Lower leg skin (tissue), 4 donors: ENCODE measurements at regions not wholly inside any gene's neighbourhood (a gene's known extent, or its start where the extent isn't known, plus 50 kb on each side); places are given as distances from the start of the nearest gene placed in this dataset.

Source experiments
- DNase-seq, 2 donors: peaks; one replicate each; pipeline ENCODE4 v3.0.0-alpha.2; 2019; ENCODE audit warnings: low spot score in 2 of 2
- H3K4me3 ChIP-seq: fragments of 200-600 bp; sonication (generic); 2 replicates; pipeline ENCODE4 v1.5.1; 2017; ENCODE audit warnings: mild to moderate bottlenecking, low read depth; ENCODE audit not compliant: poor library complexity, severe bottlenecking
- POLR2A ChIP-seq, 2 donors: fragments of 450-650 bp; IDR thresholded peaks; one replicate each; pipeline ENCODE4 v1.6.1; 2016 to 2017; ENCODE audit warnings: antibody characterized with exemption in 2 of 2, mild to moderate bottlenecking in 1 of 2, moderate library complexity in 1 of 2
- WGBS, 2 donors: methylation state at CpG; one replicate each; pipeline ENCODE4 v1.1.5; 2018; 5-methylcytosine and 5-hydroxymethylcytosine counted together
- intact Hi-C: fragments of 100-400 bp; cut with DNase I; formaldehyde crosslinking; loops from one replicate; pipeline ENCODE4 v1.15.0; 2023; ENCODE audit warnings: low total_unique reads
- microRNA-seq, 2 donors: library from miRNA; unstranded; fragments of <30 nt; microRNA quantifications; one replicate each; pipeline ENCODE4, GENCODE V29; 2016; ENCODE audit warnings: borderline replicate concordance in 2 of 2, borderline number of aligned reads in 1 of 2
- TF ChIP-seq, protein P1 (sequence below), 3 donors: fragments of 450-650 bp; IDR thresholded peaks; one replicate each; pipeline ENCODE4 v1.5.1; 2016; ENCODE audit warnings: antibody characterized with exemption in 3 of 3, mild to moderate bottlenecking in 3 of 3, moderate library complexity in 2 of 3

DNA sequence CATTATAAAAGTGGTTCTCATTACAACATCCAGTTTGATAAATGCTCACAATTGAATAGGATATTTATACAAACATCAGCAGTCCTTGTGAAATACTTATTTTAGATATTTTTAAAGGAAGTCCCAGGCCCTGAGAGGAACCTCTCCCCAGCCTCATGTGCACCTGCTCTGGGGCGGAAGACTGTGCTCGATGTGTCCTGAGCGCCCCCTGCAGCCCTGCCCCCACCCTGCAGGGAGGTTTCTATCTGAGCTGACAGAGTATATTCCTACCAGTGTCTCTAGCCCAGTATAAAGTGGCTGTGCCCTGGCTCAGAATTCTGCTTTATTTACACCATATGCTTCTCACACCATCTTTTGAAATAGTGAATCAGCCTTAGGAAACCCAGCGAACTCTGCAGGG lies 1349.1 kb downstream of the TMEM121 start:
- 35 to 41% methylated on average over 4 of the region's 4 CpGs for WGBS, 2 donors
- intact Hi-C loops, result no loop called here
- DNase-seq, result no peak
- TF ChIP-seq, protein P1, sequence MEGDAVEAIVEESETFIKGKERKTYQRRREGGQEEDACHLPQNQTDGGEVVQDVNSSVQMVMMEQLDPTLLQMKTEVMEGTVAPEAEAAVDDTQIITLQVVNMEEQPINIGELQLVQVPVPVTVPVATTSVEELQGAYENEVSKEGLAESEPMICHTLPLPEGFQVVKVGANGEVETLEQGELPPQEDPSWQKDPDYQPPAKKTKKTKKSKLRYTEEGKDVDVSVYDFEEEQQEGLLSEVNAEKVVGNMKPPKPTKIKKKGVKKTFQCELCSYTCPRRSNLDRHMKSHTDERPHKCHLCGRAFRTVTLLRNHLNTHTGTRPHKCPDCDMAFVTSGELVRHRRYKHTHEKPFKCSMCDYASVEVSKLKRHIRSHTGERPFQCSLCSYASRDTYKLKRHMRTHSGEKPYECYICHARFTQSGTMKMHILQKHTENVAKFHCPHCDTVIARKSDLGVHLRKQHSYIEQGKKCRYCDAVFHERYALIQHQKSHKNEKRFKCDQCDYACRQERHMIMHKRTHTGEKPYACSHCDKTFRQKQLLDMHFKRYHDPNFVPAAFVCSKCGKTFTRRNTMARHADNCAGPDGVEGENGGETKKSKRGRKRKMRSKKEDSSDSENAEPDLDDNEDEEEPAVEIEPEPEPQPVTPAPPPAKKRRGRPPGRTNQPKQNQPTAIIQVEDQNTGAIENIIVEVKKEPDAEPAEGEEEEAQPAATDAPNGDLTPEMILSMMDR (IDR thresholded peaks at IDR 0.05), result no peak
- TF ChIP-seq POLR2A (IDR thresholded peaks at IDR 0.05), result no peak
- H3K4me3 ChIP-seq, result no peak overlapping the region

DNA sequence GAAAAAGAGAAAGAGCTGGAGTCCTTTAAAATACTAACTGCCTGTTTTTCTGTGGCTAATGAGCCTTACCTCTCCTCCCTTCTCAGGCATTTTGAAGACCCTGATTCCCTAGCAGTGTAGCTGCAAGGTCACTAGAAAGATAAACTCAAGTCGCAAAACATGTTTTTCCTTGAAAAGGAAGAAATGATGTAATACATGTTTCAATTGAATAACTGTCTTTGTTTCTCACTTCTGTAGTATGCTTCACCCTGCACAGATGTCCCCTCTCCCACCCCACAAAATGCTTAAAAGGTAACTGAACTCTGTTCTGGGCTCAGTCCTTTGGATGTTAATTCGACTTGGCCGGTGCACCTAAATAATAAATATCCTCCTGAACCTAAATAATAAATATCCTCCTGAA lies 1350.3 kb downstream of the TMEM121 start:
- intact Hi-C loops, result no loop called here
- TF ChIP-seq, protein P1 (IDR thresholded peaks at IDR 0.05), result no peak
- no peak for TF ChIP-seq POLR2A (IDR thresholded peaks at IDR 0.05)
- H3K4me3 ChIP-seq, result no peak overlapping the region
- no peak for DNase-seq
- WGBS, 2 donors, result 67 to 79% methylated on average over 3 of the region's 3 CpGs

- no peak overlapping the region for H3K4me3 ChIP-seq
- TF ChIP-seq, protein P1 (IDR thresholded peaks at IDR 0.05), result no peak
- no peak for TF ChIP-seq POLR2A (IDR thresholded peaks at IDR 0.05)
- intact Hi-C loops, result no loop called here
- DNase-seq, result no peak
- 64 to 69% methylated on average over 2 of the region's 2 CpGs for WGBS, 2 donors
Measured at GRCh38 chr14:106877517-106877916, 1351.1 kb downstream of the TMEM121 start.

DNA sequence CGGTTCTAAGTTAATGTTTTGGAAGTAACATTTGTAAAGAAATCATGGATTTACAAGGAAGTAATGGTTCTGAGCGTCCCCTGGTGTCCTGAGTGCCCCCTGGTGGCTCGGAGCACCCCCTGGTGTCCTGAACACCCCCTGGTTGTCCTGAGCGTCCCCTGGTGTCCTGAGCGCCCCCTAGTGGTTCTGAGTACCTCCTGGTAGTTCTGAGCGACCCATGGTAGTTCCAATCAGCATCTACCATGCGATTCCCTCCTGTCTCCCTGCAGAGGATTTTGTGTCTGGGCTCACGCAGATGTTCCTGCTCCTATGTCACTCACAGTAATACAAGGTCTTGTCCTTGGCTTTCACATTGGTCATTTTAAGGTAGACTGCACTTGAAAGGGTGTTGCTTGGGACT lies 1352.9 kb downstream of the TMEM121 start:
- DNase-seq, result no peak
- no peak for TF ChIP-seq POLR2A (IDR thresholded peaks at IDR 0.05)
- TF ChIP-seq, protein P1 (IDR thresholded peaks at IDR 0.05), result no peak
- intact Hi-C loops, result no loop called here
- no peak overlapping the region for H3K4me3 ChIP-seq
- 46 to 49% methylated on average over 6 to 8 of the region's 8 CpGs for WGBS, 2 donors

GRCh38 chr14:106883218-106883692 lies 1356.9 kb downstream of the TMEM121 start:
- no peak for DNase-seq
- 80 to 82% methylated on average over 40 to 44 of the region's 44 CpGs for WGBS, 2 donors
- TF ChIP-seq POLR2A (IDR thresholded peaks at IDR 0.05), result no peak
- TF ChIP-seq, protein P1 (IDR thresholded peaks at IDR 0.05), result no peak
- intact Hi-C loops, result no loop called here
- no peak overlapping the region for H3K4me3 ChIP-seq

Small RNA genes lying in the stretch of these regions (microRNA-seq; reads per million reads assigned to microRNA genes)
- gene MIR4507, result 0 reads per million in 2 donors
- gene MIR4537, result 0 reads per million in 2 donors
- gene MIR4538, result 0 reads per million in 2 donors
- 0 reads per million in 2 donors for gene MIR4539
- 0 reads per million in 2 donors for gene MIR5195
- gene MIR8071-1, result 0 reads per million in 2 donors
- gene MIR8071-2, result 0 reads per million in 2 donors
